ENCODE measurements at regions not wholly inside any gene's neighbourhood (a gene's known extent, or its start where the extent isn't known, plus 50 kb on each side); places are given as distances from the start of the nearest gene placed in this dataset.

DNA sequence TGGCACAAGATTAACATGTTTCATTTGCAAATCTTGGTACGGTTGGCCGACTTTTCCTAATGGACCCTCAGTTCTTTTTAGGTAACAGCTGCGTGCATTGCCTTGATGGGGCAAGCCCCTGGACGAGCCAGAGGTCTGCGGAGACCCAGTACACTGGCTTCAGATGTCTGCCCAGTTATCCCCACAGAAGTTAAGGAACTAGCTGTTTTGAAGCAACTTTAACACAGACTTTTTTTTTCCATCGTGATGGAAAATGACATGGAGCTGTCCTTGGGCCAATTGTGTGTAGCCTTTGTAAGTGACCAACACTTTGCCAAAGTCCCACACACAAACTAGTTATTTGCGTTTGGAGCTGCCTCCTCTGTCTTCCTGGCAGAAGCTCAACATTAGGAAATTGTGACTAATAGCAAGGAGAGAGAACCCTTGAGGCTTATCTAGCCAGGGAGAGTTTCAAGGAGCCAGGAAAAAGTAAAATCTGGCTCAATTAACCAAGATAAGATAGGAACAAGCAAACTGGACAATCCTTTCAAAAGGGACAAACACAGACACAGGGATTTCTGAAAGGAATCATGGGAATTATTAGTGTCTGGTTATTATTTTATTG is 99.6 kb upstream of the BMPER start:
- no peak for FAIRE-seq
- Histone ChIP-seq H3K9me3 (ENCODE audit: control insufficient read depth in 2 of 2, insufficient read depth in 1 of 2, low read depth in 1 of 2, low read length in 1 of 2) (no peaks in the 10 kb centered on the region), H3K36me3 (ENCODE audit: control insufficient read depth in 3 of 3, insufficient read depth in 2 of 3, low read depth in 1 of 3, low read length in 3 of 3) (no peaks in the 10 kb centered on the region), H3K27ac (ENCODE audit: low read depth in 1 of 3, low read length in 2 of 3) (no peak overlapping the region), H3K4me1 (ENCODE audit: control insufficient read depth in 3 of 3, insufficient read depth in 2 of 3, low read depth in 1 of 3, low read length in 2 of 3) (peaks cover 0 to 3% (median 0%) of the 10 kb centered on the region in 3 donors), H3K4me3 (ENCODE audit: low read depth in 1 of 3, low read length in 3 of 3) (no peak overlapping the region), H3K27me3 (ENCODE audit: control insufficient read depth in 3 of 3, insufficient read depth in 3 of 3, low read length in 3 of 3) (no peaks in the 10 kb centered on the region)
- WGBS, 3 donors, result 65 to 73% (median 65%) methylated on average over 7 of the region's 7 CpGs
- no peak for DNase-seq

DNA sequence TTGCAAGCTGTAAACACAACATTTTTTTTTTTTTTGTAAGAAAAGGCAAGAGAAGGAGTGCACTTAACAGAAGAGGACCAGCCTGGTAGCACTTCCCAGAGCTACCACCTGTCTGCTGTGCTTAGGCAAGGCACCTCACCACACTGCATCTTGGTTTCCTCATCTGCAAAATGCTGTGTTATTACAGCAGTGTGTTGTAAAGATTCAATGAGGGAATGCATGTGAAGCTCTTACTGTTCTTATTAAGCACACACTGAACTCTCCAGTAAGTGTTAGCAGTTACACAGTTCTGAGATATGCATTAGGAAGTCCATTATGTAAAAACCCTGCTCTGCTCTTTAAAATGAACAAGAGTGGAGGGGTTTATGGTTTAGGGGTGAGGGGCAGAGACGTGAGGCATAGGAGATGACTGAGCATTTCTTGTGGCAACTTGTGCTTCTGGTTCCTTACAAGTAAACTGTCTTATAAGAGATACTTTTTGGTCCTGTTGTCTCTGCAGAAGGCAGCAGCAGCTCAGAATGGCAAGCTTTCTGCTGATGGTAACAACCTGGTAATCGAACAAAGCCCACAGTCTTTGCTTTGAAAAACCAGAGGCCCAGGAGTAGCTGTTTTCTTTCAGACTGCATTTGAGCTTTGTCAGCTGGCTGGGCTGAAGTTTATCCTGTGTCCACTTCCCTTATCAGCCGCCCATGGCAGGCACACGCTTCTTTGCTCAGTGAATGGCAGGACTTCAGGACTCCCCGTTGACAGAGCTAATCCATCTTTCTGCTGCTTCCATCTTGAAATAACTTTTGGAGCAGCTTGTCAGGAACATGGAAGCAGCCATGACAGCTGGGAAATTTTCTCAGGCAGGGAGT is 98.8 kb upstream of the BMPER start:
- H3K4me1 ChIP-seq (ENCODE audit: control insufficient read depth in 3 of 3, insufficient read depth in 2 of 3, low read depth in 1 of 3, low read length in 2 of 3), result peaks cover 0 to 3% (median 0%) of the 10 kb centered on the region in 3 donors
- H3K27ac ChIP-seq (ENCODE audit: low read depth in 1 of 3, low read length in 2 of 3), result no peak overlapping the region
- H3K36me3 ChIP-seq (ENCODE audit: control insufficient read depth in 3 of 3, insufficient read depth in 2 of 3, low read depth in 1 of 3, low read length in 3 of 3), result no peaks in the 10 kb centered on the region
- WGBS, 3 donors, result 69 to 83% (median 79%) methylated on average over 5 of the region's 5 CpGs
- H3K27me3 ChIP-seq (ENCODE audit: control insufficient read depth in 3 of 3, insufficient read depth in 3 of 3, low read length in 3 of 3), result no peaks in the 10 kb centered on the region
- no peaks in the 10 kb centered on the region for H3K9me3 ChIP-seq (ENCODE audit: control insufficient read depth in 2 of 2, insufficient read depth in 1 of 2, low read depth in 1 of 2, low read length in 1 of 2)
- no peak for DNase-seq
- H3K4me3 ChIP-seq (ENCODE audit: low read depth in 1 of 3, low read length in 3 of 3), result no peak overlapping the region
- no peak for FAIRE-seq

GRCh38 chr7:33807155-33807530 is 98.2 kb upstream of the BMPER start:
- FAIRE-seq, result no peak
- no peaks in the 10 kb centered on the region for H3K36me3 ChIP-seq (ENCODE audit: control insufficient read depth in 3 of 3, insufficient read depth in 2 of 3, low read depth in 1 of 3, low read length in 3 of 3)
- no peaks in the 10 kb centered on the region for H3K27me3 ChIP-seq (ENCODE audit: control insufficient read depth in 3 of 3, insufficient read depth in 3 of 3, low read length in 3 of 3)
- no peak overlapping the region for H3K27ac ChIP-seq (ENCODE audit: low read depth in 1 of 3, low read length in 2 of 3)
- no peak overlapping the region for H3K4me3 ChIP-seq (ENCODE audit: low read depth in 1 of 3, low read length in 3 of 3)
- peaks cover 0 to 3% (median 0%) of the 10 kb centered on the region in 3 donors for H3K4me1 ChIP-seq (ENCODE audit: control insufficient read depth in 3 of 3, insufficient read depth in 2 of 3, low read depth in 1 of 3, low read length in 2 of 3)
- H3K9me3 ChIP-seq (ENCODE audit: control insufficient read depth in 2 of 2, insufficient read depth in 1 of 2, low read depth in 1 of 2, low read length in 1 of 2), result no peaks in the 10 kb centered on the region
- DNase-seq, result no peak
- WGBS, 3 donors, result 75 to 92% (median 87%) methylated on average over 5 of the region's 5 CpGs

GRCh38 chr7:33807779-33808482 is 97.4 kb upstream of the BMPER start:
- Histone ChIP-seq H3K4me3 (ENCODE audit: low read depth in 1 of 3, low read length in 3 of 3) (no peak overlapping the region), H3K4me1 (ENCODE audit: control insufficient read depth in 3 of 3, insufficient read depth in 2 of 3, low read depth in 1 of 3, low read length in 2 of 3) (peaks cover 0 to 3% (median 0%) of the 10 kb centered on the region in 3 donors), H3K27me3 (ENCODE audit: control insufficient read depth in 3 of 3, insufficient read depth in 3 of 3, low read length in 3 of 3) (no peaks in the 10 kb centered on the region), H3K27ac (ENCODE audit: low read depth in 1 of 3, low read length in 2 of 3) (no peak overlapping the region), H3K9me3 (ENCODE audit: control insufficient read depth in 2 of 2, insufficient read depth in 1 of 2, low read depth in 1 of 2, low read length in 1 of 2) (no peaks in the 10 kb centered on the region), H3K36me3 (ENCODE audit: control insufficient read depth in 3 of 3, insufficient read depth in 2 of 3, low read depth in 1 of 3, low read length in 3 of 3) (no peaks in the 10 kb centered on the region)
- FAIRE-seq, result no peak
- WGBS, 3 donors, result 42 to 57% (median 55%) methylated on average over 9 to 10 of the region's 10 CpGs
- DNase-seq, result peak; percentile 5 to 52

GRCh38 chr7:33809228-33809627 is 96.1 kb upstream of the BMPER start:
- Histone ChIP-seq H3K27me3 (ENCODE audit: control insufficient read depth in 3 of 3, insufficient read depth in 3 of 3, low read length in 3 of 3) (no peaks in the 10 kb centered on the region), H3K4me1 (ENCODE audit: control insufficient read depth in 3 of 3, insufficient read depth in 2 of 3, low read depth in 1 of 3, low read length in 2 of 3) (peaks cover 0 to 3% (median 0%) of the 10 kb centered on the region in 3 donors), H3K27ac (ENCODE audit: low read depth in 1 of 3, low read length in 2 of 3) (no peak overlapping the region), H3K9me3 (ENCODE audit: control insufficient read depth in 2 of 2, insufficient read depth in 1 of 2, low read depth in 1 of 2, low read length in 1 of 2) (no peaks in the 10 kb centered on the region), H3K4me3 (ENCODE audit: low read depth in 1 of 3, low read length in 3 of 3) (no peak overlapping the region), H3K36me3 (ENCODE audit: control insufficient read depth in 3 of 3, insufficient read depth in 2 of 3, low read depth in 1 of 3, low read length in 3 of 3) (no peaks in the 10 kb centered on the region)
- FAIRE-seq (no peak), DNase-seq (no peak)
- 66 to 75% (median 67%) methylated on average over 3 of the region's 3 CpGs for WGBS, 3 donors

DNA sequence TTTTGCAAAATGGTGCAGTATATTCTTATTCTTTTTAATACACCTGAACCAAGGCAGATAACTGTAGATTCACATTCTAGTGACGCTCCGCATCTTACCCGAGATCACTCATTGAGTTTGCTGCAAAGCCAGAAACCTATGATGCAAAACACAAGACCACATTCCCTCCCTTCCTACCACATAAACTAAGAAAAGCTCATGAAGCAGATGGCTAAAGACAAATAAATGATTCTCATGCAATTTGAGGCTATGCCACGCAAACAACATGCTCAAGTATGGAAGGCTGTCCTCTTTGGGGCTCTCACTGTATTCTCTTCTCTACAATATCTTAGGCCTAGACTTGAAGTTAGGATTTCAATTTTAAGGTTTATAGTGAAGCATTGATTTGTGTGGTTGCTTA is 95.0 kb upstream of the BMPER start:
- no peak for FAIRE-seq
- Histone ChIP-seq H3K4me3 (ENCODE audit: low read depth in 1 of 3, low read length in 3 of 3) (no peak overlapping the region), H3K9me3 (ENCODE audit: control insufficient read depth in 2 of 2, insufficient read depth in 1 of 2, low read depth in 1 of 2, low read length in 1 of 2) (no peaks in the 10 kb centered on the region), H3K27ac (ENCODE audit: low read depth in 1 of 3, low read length in 2 of 3) (no peak overlapping the region), H3K27me3 (ENCODE audit: control insufficient read depth in 3 of 3, insufficient read depth in 3 of 3, low read length in 3 of 3) (no peaks in the 10 kb centered on the region), H3K4me1 (ENCODE audit: control insufficient read depth in 3 of 3, insufficient read depth in 2 of 3, low read depth in 1 of 3, low read length in 2 of 3) (peaks cover 0 to 3% (median 0%) of the 10 kb centered on the region in 3 donors), H3K36me3 (ENCODE audit: control insufficient read depth in 3 of 3, insufficient read depth in 2 of 3, low read depth in 1 of 3, low read length in 3 of 3) (no peaks in the 10 kb centered on the region)
- no peak for DNase-seq
- 95 to 98% (median 98%) methylated on average over 4 of the region's 4 CpGs for WGBS, 3 donors

GRCh38 chr7:33813331-33813730 is 92.0 kb upstream of the BMPER start:
- Histone ChIP-seq H3K4me1 (ENCODE audit: control insufficient read depth in 3 of 3, insufficient read depth in 2 of 3, low read depth in 1 of 3, low read length in 2 of 3) (peaks cover 0 to 2% (median 0%) of the 10 kb centered on the region in 3 donors), H3K27ac (ENCODE audit: low read depth in 1 of 3, low read length in 2 of 3) (no peak overlapping the region), H3K9me3 (ENCODE audit: control insufficient read depth in 2 of 2, insufficient read depth in 1 of 2, low read depth in 1 of 2, low read length in 1 of 2) (no peaks in the 10 kb centered on the region), H3K36me3 (ENCODE audit: control insufficient read depth in 3 of 3, insufficient read depth in 2 of 3, low read depth in 1 of 3, low read length in 3 of 3) (no peaks in the 10 kb centered on the region), H3K4me3 (ENCODE audit: low read depth in 1 of 3, low read length in 3 of 3) (no peak overlapping the region), H3K27me3 (ENCODE audit: control insufficient read depth in 3 of 3, insufficient read depth in 3 of 3, low read length in 3 of 3) (no peaks in the 10 kb centered on the region)
- no peak for DNase-seq
- 86 to 97% (median 92%) methylated on average over 4 of the region's 4 CpGs for WGBS, 3 donors
- no peak for FAIRE-seq

DNA sequence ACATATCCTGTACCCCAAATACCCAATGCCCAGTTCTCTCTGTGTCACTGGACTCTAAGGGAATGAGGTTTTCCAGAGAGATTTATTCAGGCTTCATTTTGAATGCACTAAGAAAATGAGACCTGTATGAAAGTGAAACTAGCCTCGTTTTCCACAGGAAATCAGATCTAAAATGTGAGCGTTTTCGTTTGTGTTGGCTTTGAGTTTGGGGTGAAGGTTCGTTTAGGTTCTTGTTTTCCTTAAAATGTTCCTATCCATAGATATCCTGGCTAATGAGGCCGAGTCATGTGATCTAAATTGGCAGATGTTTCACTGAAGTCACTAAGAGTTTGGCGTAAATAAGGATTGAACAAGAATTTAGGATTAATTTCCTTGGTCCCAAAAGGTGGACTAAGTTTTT is 90.9 kb upstream of the BMPER start:
- FAIRE-seq (no peak), DNase-seq (no peak)
- H3K27me3 ChIP-seq (ENCODE audit: control insufficient read depth in 3 of 3, insufficient read depth in 3 of 3, low read length in 3 of 3), result no peaks in the 10 kb centered on the region
- H3K4me1 ChIP-seq (ENCODE audit: control insufficient read depth in 3 of 3, insufficient read depth in 2 of 3, low read depth in 1 of 3, low read length in 2 of 3), result no peaks in the 10 kb centered on the region
- no peak overlapping the region for H3K4me3 ChIP-seq (ENCODE audit: low read depth in 1 of 3, low read length in 3 of 3)
- no peaks in the 10 kb centered on the region for H3K9me3 ChIP-seq (ENCODE audit: control insufficient read depth in 2 of 2, insufficient read depth in 1 of 2, low read depth in 1 of 2, low read length in 1 of 2)
- no peak overlapping the region for H3K27ac ChIP-seq (ENCODE audit: low read depth in 1 of 3, low read length in 2 of 3)
- 24 to 30% (median 26%) methylated on average over 6 of the region's 6 CpGs for WGBS, 3 donors
- H3K36me3 ChIP-seq (ENCODE audit: control insufficient read depth in 3 of 3, insufficient read depth in 2 of 3, low read depth in 1 of 3, low read length in 3 of 3), result no peaks in the 10 kb centered on the region
